Mucosa of rectum (tissue), 2 donors: ENCODE measurements at regions not wholly inside any gene's neighbourhood (a gene's known extent, or its start where the extent isn't known, plus 50 kb on each side); places are given as distances from the start of the nearest gene placed in this dataset.
A peak's percentile ranks its signal among the peaks of the same experiment; 100 is the strongest.

Experiments used
- H3K27ac ChIP-seq, 2 donors: one replicate each; pipeline ENCODE4 v1.7.0; 2013; ENCODE audit warnings: inconsistent platforms in 2 of 2, low read depth in 2 of 2, low read length in 2 of 2
- H3K27me3 ChIP-seq, 2 donors: one replicate each; pipeline ENCODE4 v1.7.0; 2013; ENCODE audit warnings: low read length in 2 of 2; ENCODE audit not compliant: control insufficient read depth in 2 of 2, insufficient read depth in 2 of 2
- H3K36me3 ChIP-seq, 2 donors: one replicate each; pipeline ENCODE4 v1.7.0; 2013; ENCODE audit warnings: low read length in 2 of 2; ENCODE audit not compliant: control insufficient read depth in 2 of 2, insufficient read depth in 2 of 2
- H3K4me1 ChIP-seq, 2 donors: one replicate each; pipeline ENCODE4 v1.7.0; 2013; ENCODE audit warnings: low read length in 2 of 2, mild to moderate bottlenecking in 1 of 2; ENCODE audit not compliant: control insufficient read depth in 2 of 2, insufficient read depth in 2 of 2
- H3K4me3 ChIP-seq, 2 donors: one replicate each; pipeline ENCODE4 v1.7.0; 2013; ENCODE audit warnings: low read length in 2 of 2
- H3K9ac ChIP-seq, 2 donors: one replicate each; pipeline ENCODE4 v1.7.0; 2013; ENCODE audit warnings: low read length in 2 of 2, low read depth in 1 of 2, mild to moderate bottlenecking in 1 of 2
- H3K9me3 ChIP-seq, 2 donors: one replicate each; pipeline ENCODE4 v1.7.0; 2013; ENCODE audit warnings: low read length in 2 of 2; ENCODE audit not compliant: control insufficient read depth in 2 of 2
- donor health status: healthy.
- donor health status: Normal muscosa, but diverticular disease.

DNA sequence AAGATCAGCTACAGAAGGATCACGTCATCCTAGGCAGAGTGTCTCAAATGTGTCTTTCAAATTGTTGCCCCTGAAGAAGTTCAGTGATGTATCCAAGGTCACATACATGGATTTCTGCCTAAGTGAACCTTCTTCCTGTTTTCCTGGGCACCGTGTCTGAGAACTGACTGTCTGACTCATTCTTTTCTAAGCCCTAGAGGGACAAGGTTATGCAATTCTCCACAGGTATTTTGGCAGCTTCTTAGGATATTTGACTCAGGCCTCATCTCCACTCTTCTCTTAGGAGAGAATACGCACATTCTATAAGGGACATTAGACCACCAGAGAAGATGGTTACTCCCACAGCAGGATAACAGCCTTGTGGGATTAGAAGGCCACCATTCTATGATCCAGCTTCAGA is 391.9 kb upstream of the THBS1 start:
- H3K4me3 ChIP-seq, result no peak overlapping the region
- H3K27ac ChIP-seq, result no peak overlapping the region
- H3K9me3 ChIP-seq, result no peaks in the 10 kb centered on the region
- no peak overlapping the region for H3K9ac ChIP-seq
- H3K27me3 ChIP-seq, result no peaks in the 10 kb centered on the region
- no peaks in the 10 kb centered on the region for H3K36me3 ChIP-seq
- no peaks in the 10 kb centered on the region for H3K4me1 ChIP-seq

GRCh38 chr15:39191871-39192291 is 389.0 kb upstream of the THBS1 start:
- no peaks in the 10 kb centered on the region for H3K36me3 ChIP-seq
- H3K4me3 ChIP-seq, result no peak overlapping the region
- no peaks in the 10 kb centered on the region for H3K9me3 ChIP-seq
- no peak overlapping the region for H3K27ac ChIP-seq
- no peaks in the 10 kb centered on the region for H3K27me3 ChIP-seq
- no peaks in the 10 kb centered on the region for H3K4me1 ChIP-seq
- H3K9ac ChIP-seq, result no peak overlapping the region

- no peaks in the 10 kb centered on the region for H3K9me3 ChIP-seq
- no peak overlapping the region for H3K4me3 ChIP-seq
- no peak overlapping the region for H3K27ac ChIP-seq
- H3K4me1 ChIP-seq, result no peaks in the 10 kb centered on the region
- H3K9ac ChIP-seq, result no peak overlapping the region
- H3K27me3 ChIP-seq, result no peaks in the 10 kb centered on the region
- no peaks in the 10 kb centered on the region for H3K36me3 ChIP-seq
Measured at GRCh38 chr15:39192351-39192750, 388.5 kb upstream of the THBS1 start.

GRCh38 chr15:39192979-39193560 is 387.8 kb upstream of the THBS1 start:
- no peak overlapping the region for H3K4me3 ChIP-seq
- H3K9ac ChIP-seq, result no peak overlapping the region
- no peaks in the 10 kb centered on the region for H3K4me1 ChIP-seq
- no peak overlapping the region for H3K27ac ChIP-seq
- no peaks in the 10 kb centered on the region for H3K36me3 ChIP-seq
- no peaks in the 10 kb centered on the region for H3K27me3 ChIP-seq
- H3K9me3 ChIP-seq, result no peaks in the 10 kb centered on the region

DNA sequence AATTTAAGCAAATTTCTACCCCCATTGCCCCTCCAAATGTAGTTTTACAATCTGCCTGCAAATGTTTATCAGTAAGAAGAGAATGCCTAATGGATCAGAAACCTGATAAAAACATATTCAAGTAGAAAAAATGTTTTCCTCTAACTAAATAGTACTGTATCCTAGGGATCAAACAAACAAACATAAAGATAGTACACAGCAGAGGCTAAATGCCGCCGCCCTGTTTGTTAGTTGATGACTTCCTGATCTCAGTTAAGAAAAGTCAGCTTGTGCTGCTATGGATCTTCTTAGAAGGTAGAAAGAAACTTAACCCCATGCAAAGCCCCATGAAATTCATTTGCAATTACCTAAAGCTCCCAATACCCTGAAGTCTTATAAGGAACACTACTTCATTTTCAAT is 387.3 kb upstream of the THBS1 start:
- H3K4me1 ChIP-seq, result no peaks in the 10 kb centered on the region
- H3K36me3 ChIP-seq, result no peaks in the 10 kb centered on the region
- no peak overlapping the region for H3K4me3 ChIP-seq
- no peaks in the 10 kb centered on the region for H3K9me3 ChIP-seq
- no peak overlapping the region for H3K9ac ChIP-seq
- no peak overlapping the region for H3K27ac ChIP-seq
- no peaks in the 10 kb centered on the region for H3K27me3 ChIP-seq

GRCh38 chr15:39194106-39194830 is 386.6 kb upstream of the THBS1 start:
- Histone ChIP-seq H3K36me3 (no peaks in the 10 kb centered on the region), H3K27me3 (no peaks in the 10 kb centered on the region), H3K4me1 (no peaks in the 10 kb centered on the region), H3K9ac (no peak overlapping the region), H3K4me3 (no peak overlapping the region), H3K9me3 (no peaks in the 10 kb centered on the region), H3K27ac (no peak overlapping the region)

- Histone ChIP-seq H3K9ac (no peak overlapping the region), H3K9me3 (no peaks in the 10 kb centered on the region), H3K27ac (no peak overlapping the region)
Measured at GRCh38 chr15:39195961-39196486, 384.9 kb upstream of the THBS1 start.

GRCh38 chr15:39198044-39199000 is 382.6 kb upstream of the THBS1 start:
- Histone ChIP-seq H3K27ac (no peak overlapping the region), H3K4me3 (no peak overlapping the region), H3K9me3 (no peaks in the 10 kb centered on the region), H3K36me3 (no peaks in the 10 kb centered on the region), H3K9ac (no peak overlapping the region), H3K27me3 (no peaks in the 10 kb centered on the region), H3K4me1 (no peaks in the 10 kb centered on the region)

More at GRCh38 chr15:39195961-39196486, 384.9 kb upstream of the THBS1 start:
- no peaks in the 10 kb centered on the region for H3K36me3 ChIP-seq
- no peaks in the 10 kb centered on the region for H3K27me3 ChIP-seq
- H3K4me3 ChIP-seq, result no peak overlapping the region
- no peaks in the 10 kb centered on the region for H3K4me1 ChIP-seq

- H3K9me3 ChIP-seq, result no peaks in the 10 kb centered on the region
- H3K27ac ChIP-seq, result peak overlapping the region; percentile 21 to 38
- no peaks in the 10 kb centered on the region for H3K27me3 ChIP-seq
- H3K4me3 ChIP-seq, result no peak overlapping the region
- no peaks in the 10 kb centered on the region for H3K36me3 ChIP-seq
- no peaks in the 10 kb centered on the region for H3K4me1 ChIP-seq
- H3K9ac ChIP-seq, result no peak overlapping the region
Measured at GRCh38 chr15:39199076-39199475, 381.8 kb upstream of the THBS1 start.

DNA sequence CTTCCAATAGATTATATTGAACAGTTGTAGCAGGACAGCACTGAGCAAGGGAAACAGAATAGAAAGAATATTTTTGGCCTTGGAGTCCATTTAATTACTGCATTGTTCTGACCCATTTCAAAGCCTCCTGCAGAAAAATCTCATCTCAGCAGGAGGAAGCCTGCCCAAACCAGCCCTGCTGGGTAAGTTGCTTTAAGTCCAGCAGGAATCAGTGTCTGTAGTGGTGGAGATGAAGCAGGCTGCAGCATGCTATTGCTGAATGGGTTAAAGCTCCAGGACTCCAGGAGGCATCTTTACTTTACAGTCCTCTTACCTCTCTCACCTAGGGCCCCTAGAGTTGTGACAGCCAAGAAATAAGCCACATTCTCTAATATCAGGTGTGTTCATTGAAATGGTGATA is 380.3 kb upstream of the THBS1 start:
- Histone ChIP-seq H3K9ac (no peak overlapping the region), H3K4me1 (no peaks in the 10 kb centered on the region), H3K9me3 (no peaks in the 10 kb centered on the region), H3K4me3 (no peak overlapping the region), H3K27me3 (no peaks in the 10 kb centered on the region), H3K27ac (no peak overlapping the region), H3K36me3 (no peaks in the 10 kb centered on the region)
